ENCODE measurements at regions not wholly inside any gene's neighbourhood (a gene's known extent, or its start where the extent isn't known, plus 50 kb on each side); places are given as distances from the start of the nearest gene placed in this dataset.

- no peak for DNase-seq
These were observed 976.9 kb upstream of the MBL2 start for GRCh38 chr10:53749439-53749838.

- DNase-seq: no peak
These were observed 975.7 kb upstream of the MBL2 start for GRCh38 chr10:53748319-53748718.

- no peak for DNase-seq
These were observed 972.2 kb upstream of the MBL2 start for GRCh38 chr10:53744746-53745145.

- no peak for DNase-seq
These were observed 971.6 kb upstream of the MBL2 start for GRCh38 chr10:53744176-53744575.

GRCh38 chr10:53737132-53737531 lies 964.5 kb upstream of the MBL2 start:
- no peak for DNase-seq

- DNase-seq: no peak
These were observed 954.3 kb upstream of the MBL2 start for GRCh38 chr10:53726921-53727320.

GRCh38 chr10:53724581-53724980 lies 952.0 kb upstream of the MBL2 start:
- no peak for DNase-seq

- DNase-seq: no peak
These were observed 947.1 kb upstream of the MBL2 start for GRCh38 chr10:53719658-53720057.

- no peak for DNase-seq
These were observed 943.6 kb upstream of the MBL2 start for GRCh38 chr10:53716156-53716555.

- DNase-seq: no peak
These were observed 940.8 kb upstream of the MBL2 start for GRCh38 chr10:53713431-53713830.

- DNase-seq: no peak
These were observed 929.9 kb upstream of the MBL2 start for GRCh38 chr10:53702489-53702888.

GRCh38 chr10:53701213-53701612 lies 928.6 kb upstream of the MBL2 start:
- no peak for DNase-seq

- DNase-seq: no peak
These were observed 927.7 kb upstream of the MBL2 start for GRCh38 chr10:53700278-53700677.

GRCh38 chr10:53699684-53700083 lies 927.1 kb upstream of the MBL2 start:
- no peak for DNase-seq

GRCh38 chr10:53699231-53699630 lies 926.6 kb upstream of the MBL2 start:
- no peak for DNase-seq

GRCh38 chr10:53697038-53697437 lies 924.5 kb upstream of the MBL2 start:
- DNase-seq: no peak

GRCh38 chr10:53690524-53691240 lies 918.1 kb upstream of the MBL2 start:
- no peak for DNase-seq

- no peak for DNase-seq
These were observed 915.2 kb upstream of the MBL2 start for GRCh38 chr10:53687800-53688199.

- no peak for DNase-seq
These were observed 910.3 kb upstream of the MBL2 start for GRCh38 chr10:53682885-53683284.

GRCh38 chr10:53682458-53682857 lies 909.9 kb upstream of the MBL2 start:
- DNase-seq: no peak

GRCh38 chr10:53679666-53680065 lies 907.1 kb upstream of the MBL2 start:
- no peak for DNase-seq

GRCh38 chr10:53675177-53675576 lies 902.6 kb upstream of the MBL2 start:
- no peak for DNase-seq

GRCh38 chr10:53667063-53667462 lies 894.5 kb upstream of the MBL2 start:
- no peak for DNase-seq

GRCh38 chr10:53664282-53665019 lies 891.9 kb upstream of the MBL2 start:
- DNase-seq: no peak

- no peak for DNase-seq
These were observed 878.2 kb upstream of the MBL2 start for GRCh38 chr10:53650794-53651193.

Measured in activated T-cell treated with anti-CD3 and anti-CD28 coated beads, Interleukin-2, amount 50 U/mL, for 48 hours (primary cell).